Hepatocyte (in vitro differentiated cells): ENCODE measurements at regions not wholly inside any gene's neighbourhood (a gene's known extent, or its start where the extent isn't known, plus 50 kb on each side); places are given as distances from the start of the nearest gene placed in this dataset.

Source experiments
- DNase-seq: peaks from one replicate; pipeline ENCODE4 v3.0.0-alpha.2; 2016; ENCODE audit warnings: low spot score
- H2AFZ ChIP-seq: fragments of 200-600 bp; sonication (generic); 2 replicates; pipeline ENCODE4 v1.6.0; 2016; ENCODE audit warnings: antibody characterized with exemption, mild to moderate bottlenecking
- H3K27ac ChIP-seq: fragments of 200-600 bp; sonication (generic); 2 replicates; pipeline ENCODE4 v1.5.1; 2016; ENCODE audit warnings: mild to moderate bottlenecking
- H3K27me3 ChIP-seq: fragments of 200-600 bp; sonication (generic); 2 replicates; pipeline ENCODE4 v1.6.1; 2016
- H3K36me3 ChIP-seq: fragments of 200-600 bp; sonication (generic); replicated peaks from 2 replicates; pipeline ENCODE4 v1.5.1; 2016; ENCODE audit warnings: low read depth; ENCODE audit not compliant: insufficient read depth
- H3K4me1 ChIP-seq: fragments of 200-600 bp; sonication (generic); 2 replicates; pipeline ENCODE4 v1.5.1; 2016; ENCODE audit warnings: mild to moderate bottlenecking, moderate library complexity; ENCODE audit not compliant: insufficient read depth
- H3K4me2 ChIP-seq: fragments of 200-600 bp; sonication (generic); 2 replicates; pipeline ENCODE4 v1.6.0; 2016
- H3K4me3 ChIP-seq: fragments of 200-600 bp; sonication (generic); 2 replicates; pipeline ENCODE4 v1.5.1; 2016; ENCODE audit warnings: mild to moderate bottlenecking
- H3K79me2 ChIP-seq: fragments of 200-600 bp; sonication (generic); 2 replicates; pipeline ENCODE4 v1.6.0; 2017; ENCODE audit warnings: mild to moderate bottlenecking
- H3K9me2 ChIP-seq: fragments of 200-600 bp; sonication (generic); replicated peaks from 2 replicates; pipeline ENCODE4 v1.6.0; 2017; ENCODE audit warnings: mild to moderate bottlenecking; ENCODE audit not compliant: insufficient read depth
- H3K9me3 ChIP-seq: fragments of 200-600 bp; sonication (generic); 2 replicates; pipeline ENCODE4 v1.5.1; 2016; ENCODE audit warnings: low read depth, mild to moderate bottlenecking
- H4K20me1 ChIP-seq: fragments of 200-600 bp; sonication (generic); 2 replicates; pipeline ENCODE4 v1.6.0; 2016; ENCODE audit warnings: mild to moderate bottlenecking; ENCODE audit not compliant: insufficient read depth, poor library complexity, severe bottlenecking
- CTCF ChIP-seq: fragments of 200-600 bp; sonication (generic); IDR thresholded peaks from 2 replicates; pipeline ENCODE4 v1.5.1; 2016; ENCODE audit warnings: antibody characterized with exemption, mild to moderate bottlenecking; ENCODE audit not compliant: poor library complexity
- EZH2 ChIP-seq: fragments of 200-600 bp; sonication (generic); IDR thresholded peaks from 2 replicates; pipeline ENCODE4 v1.6.1; 2016; ENCODE audit warnings: antibody characterized with exemption, mild to moderate bottlenecking, borderline replicate concordance
- EZH2phosphoT487 ChIP-seq: fragments of 200-600 bp; sonication (generic); IDR thresholded peaks from one replicate; pipeline ENCODE4 v1.6.1; 2018; ENCODE audit warnings: antibody characterized with exemption, mild to moderate bottlenecking, low read depth, moderate library complexity; ENCODE audit not compliant: unreplicated experiment, severe bottlenecking
- WGBS: methylation state at CpG from one replicate; pipeline ENCODE4 v1.1.6; 2016; ENCODE audit warnings: low lambda C conversion rate; ENCODE audit errors: missing lambda C conversion rate; 5-methylcytosine and 5-hydroxymethylcytosine counted together

GRCh38 chr2:146934921-146935320, 909.9 kb upstream of the ACVR2A start:
- no peak overlapping the region for H3K4me2 ChIP-seq
- DNase-seq, result no peak
- H3K4me3 ChIP-seq, result no peak overlapping the region
- H3K27ac ChIP-seq, result no peak overlapping the region
- H3K27me3 ChIP-seq, result no peaks in the 10 kb centered on the region
- 77% methylated on average over 1 of the region's 1 CpG for WGBS
- no peaks in the 10 kb centered on the region for H3K36me3 ChIP-seq
- H4K20me1 ChIP-seq, result no peaks in the 10 kb centered on the region
- no peak overlapping the region for H2AFZ ChIP-seq
- TF ChIP-seq EZH2phosphoT487 (no peak), CTCF (no peak), EZH2 (no peak)
- H3K9me2 ChIP-seq, result no peaks in the 10 kb centered on the region
- peaks cover 6% of the 10 kb centered on the region for H3K4me1 ChIP-seq
- H3K9me3 ChIP-seq, result peaks cover 7% of the 10 kb centered on the region
- H3K79me2 ChIP-seq, result no peaks in the 10 kb centered on the region

- no peaks in the 10 kb centered on the region for H3K27me3 ChIP-seq
- no peak for DNase-seq
- no peak for TF ChIP-seq EZH2
- H3K27ac ChIP-seq, result no peak overlapping the region
- no peaks in the 10 kb centered on the region for H3K36me3 ChIP-seq
- WGBS, result 80% methylated on average over 5 of the region's 5 CpGs
- no peaks in the 10 kb centered on the region for H3K79me2 ChIP-seq
- peaks cover 7% of the 10 kb centered on the region for H3K9me3 ChIP-seq
- no peaks in the 10 kb centered on the region for H3K9me2 ChIP-seq
- H3K4me1 ChIP-seq, result no peaks in the 10 kb centered on the region
- H3K4me2 ChIP-seq, result no peak overlapping the region
- H2AFZ ChIP-seq, result no peak overlapping the region
- no peak overlapping the region for H3K4me3 ChIP-seq
- no peaks in the 10 kb centered on the region for H4K20me1 ChIP-seq
These were observed 913.7 kb upstream of the ACVR2A start for GRCh38 chr2:146931109-146931508.

DNA sequence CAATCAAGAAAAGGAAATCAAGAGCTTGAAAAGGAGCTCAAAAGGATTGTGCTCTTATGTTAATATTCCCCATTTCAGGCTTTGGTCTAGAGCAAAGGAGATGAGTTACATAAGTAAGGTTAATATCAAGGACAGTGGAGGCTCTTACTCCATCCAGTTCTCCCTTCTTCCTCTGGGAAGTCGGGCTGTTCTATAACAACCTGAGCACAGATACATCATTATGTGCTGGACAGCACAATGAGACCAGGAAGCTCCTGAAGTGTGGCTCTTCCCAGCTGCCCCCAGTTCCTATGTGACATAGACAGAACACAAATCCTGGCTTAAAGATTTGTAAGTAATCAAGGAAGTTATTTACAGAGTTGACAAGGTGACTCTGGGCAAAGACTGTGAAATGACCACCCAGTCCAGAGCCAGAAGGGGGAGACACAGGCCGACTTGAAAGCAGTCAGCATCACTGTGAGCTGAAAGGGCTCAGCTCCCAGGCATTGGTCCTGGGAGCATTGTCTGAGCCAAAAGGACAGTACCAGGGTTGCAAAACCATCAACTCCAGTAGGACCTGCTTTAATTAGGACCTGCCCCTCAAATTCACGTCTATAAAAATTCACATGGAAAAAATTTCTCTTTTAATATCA, 917.6 kb upstream of the ACVR2A start:
- H4K20me1 ChIP-seq, result no peaks in the 10 kb centered on the region

More for the DNA sequence above, 917.6 kb upstream of the ACVR2A start:
- no peak overlapping the region for H3K4me2 ChIP-seq
- TF ChIP-seq EZH2 (no peak), EZH2phosphoT487 (no peak), CTCF (peak; percentile 80)
- no peaks in the 10 kb centered on the region for H3K9me2 ChIP-seq
- no peaks in the 10 kb centered on the region for H3K36me3 ChIP-seq
- H3K9me3 ChIP-seq, result no peaks in the 10 kb centered on the region
- peak; percentile 75 for DNase-seq
- H3K27ac ChIP-seq, result no peak overlapping the region
- H2AFZ ChIP-seq, result no peak overlapping the region
- no peaks in the 10 kb centered on the region for H3K79me2 ChIP-seq
- WGBS, result 28% methylated on average over 3 of the region's 3 CpGs
- no peak overlapping the region for H3K4me3 ChIP-seq
- H3K4me1 ChIP-seq, result no peaks in the 10 kb centered on the region
- no peaks in the 10 kb centered on the region for H3K27me3 ChIP-seq
